ENCODE measurements at regions not wholly inside any gene's neighbourhood (a gene's known extent, or its start where the extent isn't known, plus 50 kb on each side); places are given as distances from the start of the nearest gene placed in this dataset.
"Not testable (repeated sequence)": the region's sequence is repeated elsewhere in the genome, so short reads cannot be mapped to it uniquely, and the experiment has no call there.

GRCh38 chr10:36423821-36424248, 701.6 kb upstream of the ANKRD30A start:
- ChIA-PET CTCF (no interaction called here), POLR2A (ENCODE audit: low non-redundant PET) (no interaction called here)
- no peak for TF ChIP-seq CTCF (conservative IDR thresholded peaks at IDR 0.05; ENCODE audit: low read depth)
- no peak for DNase-seq (ENCODE audit: low spot score)
- H3K27ac ChIP-seq: no peak overlapping the region

GRCh38 chr10:36421992-36422391, 703.4 kb upstream of the ANKRD30A start:
- no peak for TF ChIP-seq CTCF (conservative IDR thresholded peaks at IDR 0.05; ENCODE audit: low read depth)
- no peak for DNase-seq (ENCODE audit: low spot score)
- no peak overlapping the region for H3K27ac ChIP-seq
- CTCF ChIA-PET: no interaction called here
- POLR2A ChIA-PET (ENCODE audit: low non-redundant PET): no interaction called here

GRCh38 chr10:36416513-36416912, 708.9 kb upstream of the ANKRD30A start:
- H3K27ac ChIP-seq: no peak overlapping the region
- POLR2A ChIA-PET (ENCODE audit: low non-redundant PET): no interaction called here
- TF ChIP-seq CTCF (conservative IDR thresholded peaks at IDR 0.05; ENCODE audit: low read depth): no peak
- no peak for DNase-seq (ENCODE audit: low spot score)
- CTCF ChIA-PET: interaction anchor here (0.7 kb wide), 1 partner anchor 448 kb away, joined by 4 read pairs; no protein-coding TSS in a partner anchor

GRCh38 chr10:36412942-36413341, 712.5 kb upstream of the ANKRD30A start:
- no peak overlapping the region for H3K27ac ChIP-seq
- no peak for TF ChIP-seq CTCF (conservative IDR thresholded peaks at IDR 0.05; ENCODE audit: low read depth)
- POLR2A ChIA-PET (ENCODE audit: low non-redundant PET): no interaction called here
- peak; percentile 26 for DNase-seq (ENCODE audit: low spot score)
- CTCF ChIA-PET: interaction anchor here (0.6 kb wide), 1 partner anchor 116 kb away, joined by 3 read pairs; no protein-coding TSS in a partner anchor

GRCh38 chr10:36400238-36400637, 725.2 kb upstream of the ANKRD30A start:
- DNase-seq (ENCODE audit: low spot score); H3K27ac ChIP-seq; POLR2A ChIA-PET (ENCODE audit: low non-redundant PET): not testable (repeated sequence)
- CTCF ChIA-PET: interaction anchor here (0.5 kb wide), 1 partner anchor 60 kb away, joined by 3 read pairs; no protein-coding TSS in a partner anchor

- ChIA-PET POLR2A (ENCODE audit: low non-redundant PET) (no interaction called here), CTCF (no interaction called here)
- TF ChIP-seq CTCF (conservative IDR thresholded peaks at IDR 0.05; ENCODE audit: low read depth): no peak
- no peak for DNase-seq (ENCODE audit: low spot score)
- no peak overlapping the region for H3K27ac ChIP-seq
These were observed 731.6 kb upstream of the ANKRD30A start for GRCh38 chr10:36393801-36394200.

- POLR2A ChIA-PET (ENCODE audit: low non-redundant PET): no interaction called here
- CTCF ChIA-PET: interaction anchor here (0.6 kb wide), 1 partner anchor 70 kb away, joined by 3 read pairs; no protein-coding TSS in a partner anchor
- no peak overlapping the region for H3K27ac ChIP-seq
- no peak for DNase-seq (ENCODE audit: low spot score)
- no peak for TF ChIP-seq CTCF (conservative IDR thresholded peaks at IDR 0.05; ENCODE audit: low read depth)
These were observed 734.0 kb upstream of the ANKRD30A start for GRCh38 chr10:36391405-36391804.

Data from RWPE1 (cell line).